WTC11 (cell line): ENCODE measurements at regions not wholly inside any gene's neighbourhood (a gene's known extent, or its start where the extent isn't known, plus 50 kb on each side); places are given as distances from the start of the nearest gene placed in this dataset.

Experiments used
- ATAC-seq: fragments of 200-7000 bp; cut with Tn5 transposase; 2 replicates; pipeline ENCODE4 v1.10.0; 2021; ENCODE audit warnings: mild to moderate bottlenecking, moderate library complexity
- CTCF ChIA-PET: fragments of 300-600 bp; sonication (Branson Sonifier 250); formaldehyde crosslinking; loops from one replicate; lab custom pipeline; 2021; ENCODE audit warnings: antibody characterized with exemption; lab: Charles Lee
- POLR2A ChIA-PET: fragments of 350-600 bp; sonication (Branson Sonifier 250); formaldehyde crosslinking; loops from one replicate; lab custom pipeline; 2021; ENCODE audit warnings: antibody characterized with exemption; lab: Charles Lee
- DNase-seq: peaks from one replicate; pipeline ENCODE4 v3.0.0; 2021; ENCODE audit warnings: low spot score
- H3K27ac Mint-ChIP-seq: 2 replicates; pipeline ENCODE4 v1.8.0; 2021; ENCODE audit warnings: mixed read lengths
- H3K27me3 Mint-ChIP-seq: 2 replicates; pipeline ENCODE4 v1.8.0; 2021; ENCODE audit warnings: low read depth, mild to moderate bottlenecking, moderate library complexity, mixed read lengths
- H3K36me3 Mint-ChIP-seq: 2 replicates; pipeline ENCODE4 v1.8.0; 2021; ENCODE audit warnings: mixed read lengths
- H3K4me1 Mint-ChIP-seq: 2 replicates; pipeline ENCODE4 v1.8.0; 2022; ENCODE audit warnings: mixed read lengths
- H3K4me3 Mint-ChIP-seq: 2 replicates; pipeline ENCODE4 v1.8.0; 2021; ENCODE audit warnings: mild to moderate bottlenecking, moderate library complexity, mixed read lengths
- H3K9me3 Mint-ChIP-seq: 2 replicates; pipeline ENCODE4 v1.8.0; 2021; ENCODE audit warnings: mixed read lengths
- AFF4 ChIP-seq: sonication (generic); formaldehyde crosslinking; IDR thresholded peaks from 2 replicates; pipeline ENCODE4 v1.8.1; 2023; ENCODE audit warnings: mild to moderate bottlenecking, missing genetic modification reagents, borderline replicate concordance
- AR ChIP-seq: fragments of 250-450 bp; sonication (Bioruptor Pico); IDR thresholded peaks from 2 replicates; pipeline ENCODE4 v1.9.0; 2021; ENCODE audit warnings: mild to moderate bottlenecking
- ATF3 ChIP-seq: sonication (generic); formaldehyde crosslinking; conservative IDR thresholded peaks from 2 replicates; pipeline ENCODE4 v1.8.1; 2022; ENCODE audit warnings: mild to moderate bottlenecking, missing genetic modification reagents
- CREB1 ChIP-seq: sonication (generic); formaldehyde crosslinking; IDR thresholded peaks from 2 replicates; pipeline ENCODE4 v1.8.0; 2023; ENCODE audit warnings: mild to moderate bottlenecking, missing genetic modification reagents
- ELF4 ChIP-seq: sonication (generic); formaldehyde crosslinking; IDR thresholded peaks from 2 replicates; pipeline ENCODE4 v1.8.1; 2022; ENCODE audit warnings: low read depth, mild to moderate bottlenecking, moderate library complexity, missing genetic modification reagents
- ERG ChIP-seq: fragments of 250-450 bp; sonication (Bioruptor Pico); IDR thresholded peaks from 2 replicates; pipeline ENCODE4 v1.8.0; 2021; ENCODE audit warnings: mild to moderate bottlenecking
- ETV6 ChIP-seq: sonication (generic); formaldehyde crosslinking; IDR thresholded peaks from 2 replicates; pipeline ENCODE4 v1.8.1; 2022; ENCODE audit warnings: mild to moderate bottlenecking, missing genetic modification reagents
- GRHL2 ChIP-seq: fragments of 250-450 bp; sonication (Bioruptor Pico); IDR thresholded peaks from 2 replicates; pipeline ENCODE4 v1.8.0; 2022; ENCODE audit warnings: mild to moderate bottlenecking, moderate library complexity; ENCODE audit not compliant: insufficient replicate concordance, severe bottlenecking
- JUN ChIP-seq: sonication (generic); formaldehyde crosslinking; IDR thresholded peaks from 2 replicates; pipeline ENCODE4 v1.8.0; 2023; ENCODE audit warnings: mild to moderate bottlenecking, missing genetic modification reagents
- MXD4 ChIP-seq: fragments of 250-450 bp; sonication (Bioruptor Pico); IDR thresholded peaks from 2 replicates; pipeline ENCODE4 v1.8.0; 2021; ENCODE audit warnings: mild to moderate bottlenecking, moderate library complexity, borderline replicate concordance
- NFYB ChIP-seq: sonication (generic); formaldehyde crosslinking; conservative IDR thresholded peaks from 2 replicates; pipeline ENCODE4 v1.8.0; 2022; ENCODE audit warnings: low read depth, missing genetic modification reagents
- SMAD3 ChIP-seq: sonication (generic); formaldehyde crosslinking; IDR thresholded peaks from 2 replicates; pipeline ENCODE4 v1.8.0; 2022; ENCODE audit warnings: missing genetic modification reagents, mild to moderate bottlenecking, borderline replicate concordance
- SMAD4 ChIP-seq: sonication (generic); formaldehyde crosslinking; IDR thresholded peaks from 2 replicates; pipeline ENCODE4 v1.8.0; 2022; ENCODE audit warnings: mild to moderate bottlenecking, missing genetic modification reagents
- SOX15 ChIP-seq: fragments of 250-450 bp; sonication (Bioruptor Pico); IDR thresholded peaks from 2 replicates; pipeline ENCODE4 v1.9.0; 2021; ENCODE audit warnings: mild to moderate bottlenecking
- ZNF263 ChIP-seq: sonication (generic); formaldehyde crosslinking; IDR thresholded peaks from 2 replicates; pipeline ENCODE4 v1.8.1; 2022; ENCODE audit warnings: low read depth, mild to moderate bottlenecking, moderate library complexity, missing genetic modification reagents
- ZNF281 ChIP-seq: sonication (generic); formaldehyde crosslinking; IDR thresholded peaks from 2 replicates; pipeline ENCODE4 v1.8.0; 2023; ENCODE audit warnings: mild to moderate bottlenecking, missing genetic modification reagents
- ZNF396 ChIP-seq: fragments of 250-450 bp; sonication (Bioruptor Pico); IDR thresholded peaks from 2 replicates; pipeline ENCODE4 v1.8.0; 2021; ENCODE audit warnings: mild to moderate bottlenecking, moderate library complexity, borderline replicate concordance
- ZNF423 ChIP-seq: fragments of 250-450 bp; sonication (Bioruptor Pico); IDR thresholded peaks from 2 replicates; pipeline ENCODE4 v2.1.2; 2022; ENCODE audit warnings: mild to moderate bottlenecking, moderate library complexity
- ZNF532 ChIP-seq: fragments of 250-450 bp; sonication (Bioruptor Pico); IDR thresholded peaks from 2 replicates; pipeline ENCODE4 v1.9.0; 2021; ENCODE audit warnings: mild to moderate bottlenecking, borderline replicate concordance
- TF ChIP-seq, protein P1 (sequence below): fragments of 250-450 bp; sonication (Bioruptor Pico); IDR thresholded peaks from 2 replicates; pipeline ENCODE4 v1.9.0; 2021; ENCODE audit warnings: mild to moderate bottlenecking

- TF ChIP-seq AR (CRISPR knock-in tag) (no peak), ATF3 (CRISPR knock-in tag) (no peak), ELF4 (CRISPR knock-in tag) (no peak), SMAD4 (CRISPR knock-in tag) (no peak), ZNF396 (CRISPR knock-in tag) (no peak), ZNF423 (CRISPR knock-in tag) (no peak), GRHL2 (no peak), ZNF263 (CRISPR knock-in tag) (no peak), MXD4 (CRISPR knock-in tag) (no peak), SOX15 (no peak), SMAD3 (CRISPR knock-in tag) (no peak), ZNF281 (CRISPR knock-in tag) (no peak)
These were observed 438.1 kb downstream of the TLL1 start (continued) for GRCh38 chr4:166311169-166311568.

GRCh38 chr4:166312166-166312565 lies 439.1 kb downstream of the TLL1 start:
- H3K36me3 Mint-ChIP-seq, result no peaks in the 10 kb centered on the region
- TF ChIP-seq AFF4 (CRISPR knock-in tag) (no peak), ETV6 (no peak), ZNF263 (CRISPR knock-in tag) (no peak), NFYB (CRISPR knock-in tag) (no peak), ERG (CRISPR knock-in tag) (no peak), ZNF532 (no peak), CREB1 (CRISPR knock-in tag) (no peak), JUN (no peak)
- TF ChIP-seq, protein P1, sequence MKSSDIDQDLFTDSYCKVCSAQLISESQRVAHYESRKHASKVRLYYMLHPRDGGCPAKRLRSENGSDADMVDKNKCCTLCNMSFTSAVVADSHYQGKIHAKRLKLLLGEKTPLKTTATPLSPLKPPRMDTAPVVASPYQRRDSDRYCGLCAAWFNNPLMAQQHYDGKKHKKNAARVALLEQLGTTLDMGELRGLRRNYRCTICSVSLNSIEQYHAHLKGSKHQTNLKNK (CRISPR knock-in tag), result no peak

More at GRCh38 chr4:166312166-166312565, 439.1 kb downstream of the TLL1 start:
- peaks cover 1% of the 10 kb centered on the region; the same call in 1 of the 2 replicates for H3K9me3 Mint-ChIP-seq
- H3K4me3 Mint-ChIP-seq, result no peak overlapping the region
- H3K4me1 Mint-ChIP-seq, result peaks cover 6% of the 10 kb centered on the region
- H3K27me3 Mint-ChIP-seq, result no peaks in the 10 kb centered on the region; the same call in 1 of the 2 replicates
- ATAC-seq (no peak), DNase-seq (no peak)
- H3K27ac Mint-ChIP-seq, result no peak overlapping the region
- ChIA-PET CTCF (no interaction called here), POLR2A (no interaction called here)
